Small intestine (tissue), 7 donors: ENCODE measurements at regions not wholly inside any gene's neighbourhood (a gene's known extent, or its start where the extent isn't known, plus 50 kb on each side); places are given as distances from the start of the nearest gene placed in this dataset.
"Not testable (repeated sequence)": the region's sequence is repeated elsewhere in the genome, so short reads cannot be mapped to it uniquely, and the experiment has no call there.

Experiments
- DNase-seq, 2 donors: peaks; one replicate each; pipeline versions ENCODE4 v3.0.0 to v3.0.0-alpha.2; 2013
- FAIRE-seq: peaks from 2 replicates; lab custom pipeline; 2012; peaks lifted over from hg19 to GRCh38; lab: Jason Lieb, UNC
- H3K27ac ChIP-seq, 3 donors: one replicate each; pipeline ENCODE4 v1.5.1; 2013; ENCODE audit warnings: low read length in 2 of 3, mild to moderate bottlenecking in 2 of 3, control low read depth in 1 of 3, inconsistent platforms in 1 of 3, low read depth in 1 of 3, moderate library complexity in 1 of 3
- H3K27me3 ChIP-seq, 3 donors: one replicate each; pipeline ENCODE4 v1.6.1; 2013; ENCODE audit warnings: low read length in 3 of 3, inconsistent platforms in 1 of 3; ENCODE audit not compliant: control insufficient read depth in 3 of 3, insufficient read depth in 3 of 3
- H3K36me3 ChIP-seq, 3 donors: one replicate each; pipeline ENCODE4 v1.6.1; 2013; ENCODE audit warnings: low read length in 3 of 3, inconsistent platforms in 1 of 3, low read depth in 1 of 3, mild to moderate bottlenecking in 1 of 3, moderate library complexity in 1 of 3; ENCODE audit not compliant: control insufficient read depth in 3 of 3, insufficient read depth in 2 of 3
- H3K4me1 ChIP-seq, 3 donors: one replicate each; pipeline ENCODE4 v1.6.1; 2013; ENCODE audit warnings: low read length in 2 of 3, inconsistent platforms in 1 of 3, low read depth in 1 of 3, mild to moderate bottlenecking in 1 of 3, moderate library complexity in 1 of 3; ENCODE audit not compliant: control insufficient read depth in 3 of 3, insufficient read depth in 2 of 3
- H3K4me3 ChIP-seq, 3 donors: one replicate each; pipeline ENCODE4 v1.5.1; 2013; ENCODE audit warnings: low read length in 3 of 3, control low read depth in 1 of 3, inconsistent platforms in 1 of 3, low read depth in 1 of 3, mild to moderate bottlenecking in 1 of 3, moderate library complexity in 1 of 3
- H3K9me3 ChIP-seq, 2 donors: one replicate each; pipeline ENCODE4 v1.6.1; 2013; ENCODE audit warnings: low read depth in 1 of 2, low read length in 1 of 2; ENCODE audit not compliant: control insufficient read depth in 2 of 2, insufficient read depth in 1 of 2
- WGBS, 3 donors: extraction: QIAGEN DNeasy Blood & Tissue Kit; methylation state at CpG; one replicate each; pipeline ENCODE4 v1.1.7; 2013; 5-methylcytosine and 5-hydroxymethylcytosine counted together
- donor health status: healthy with polysubstance abuse.
- donor health status: control.
- donor health status: control.
- donor health status: Bipolar disorder and iron deficiency.
- donor health status: healthy.

GRCh38 chr2:190005513-190005912 lies 57.0 kb downstream of the MSTN start:
- DNase-seq (no peak), FAIRE-seq (no peak)
- Histone ChIP-seq H3K36me3 (no peaks in the 10 kb centered on the region), H3K9me3 (no peaks in the 10 kb centered on the region), H3K27me3 (no peaks in the 10 kb centered on the region), H3K4me3 (no peak overlapping the region), H3K4me1 (no peaks in the 10 kb centered on the region), H3K27ac (no peak overlapping the region)

GRCh38 chr2:189999661-190000060 lies 62.9 kb downstream of the MSTN start:
- H3K4me3 ChIP-seq = no peak overlapping the region
- H3K4me1 ChIP-seq = no peaks in the 10 kb centered on the region
- WGBS, 3 donors = 88 to 91% (median 89%) methylated on average over 7 of the region's 7 CpGs
- no peak overlapping the region for H3K27ac ChIP-seq
- DNase-seq = no peak
- H3K27me3 ChIP-seq = no peaks in the 10 kb centered on the region
- H3K36me3 ChIP-seq = no peaks in the 10 kb centered on the region
- H3K9me3 ChIP-seq = peaks cover 0 to 6% of the 10 kb centered on the region in 2 donors
- no peak for FAIRE-seq

GRCh38 chr2:189998665-189999064 lies 63.9 kb downstream of the MSTN start:
- not testable (repeated sequence) for DNase-seq, FAIRE-seq
- WGBS, 3 donors = 84 to 87% (median 87%) methylated on average over 2 of the region's 2 CpGs

GRCh38 chr2:189997016-189997415 lies 65.5 kb downstream of the MSTN start:
- Histone ChIP-seq H3K9me3 (peaks cover 0 to 6% of the 10 kb centered on the region in 2 donors), H3K27ac (no peak overlapping the region), H3K36me3 (no peaks in the 10 kb centered on the region), H3K27me3 (no peaks in the 10 kb centered on the region), H3K4me3 (no peak overlapping the region), H3K4me1 (no peaks in the 10 kb centered on the region)
- FAIRE-seq (no peak), DNase-seq (no peak)
- 77 to 88% (median 82%) methylated on average over 1 of the region's 1 CpG for WGBS, 3 donors

More at GRCh38 chr2:189998665-189999064, 63.9 kb downstream of the MSTN start:
- not testable (repeated sequence) for H3K4me1 ChIP-seq, H3K4me3 ChIP-seq, H3K27me3 ChIP-seq, H3K27ac ChIP-seq, H3K36me3 ChIP-seq, H3K9me3 ChIP-seq

GRCh38 chr2:189995679-189996078 lies 66.8 kb downstream of the MSTN start:
- H3K9me3 ChIP-seq = peaks cover 0 to 6% of the 10 kb centered on the region in 2 donors
- no peak for FAIRE-seq
- no peak overlapping the region for H3K27ac ChIP-seq
- no peak for DNase-seq
- 83 to 91% (median 87%) methylated on average over 2 of the region's 2 CpGs for WGBS, 3 donors
- no peak overlapping the region for H3K4me3 ChIP-seq
- no peaks in the 10 kb centered on the region for H3K27me3 ChIP-seq
- H3K36me3 ChIP-seq = no peaks in the 10 kb centered on the region
- no peaks in the 10 kb centered on the region for H3K4me1 ChIP-seq

- FAIRE-seq = no peak
- WGBS, 3 donors = 71 to 75% (median 73%) methylated on average over 5 of the region's 5 CpGs
These were observed 79.6 kb downstream of the MSTN start for GRCh38 chr2:189982780-189983394.

GRCh38 chr2:189982087-189982486 lies 80.4 kb downstream of the MSTN start:
- Histone ChIP-seq H3K9me3 (peaks cover 0 to 19% of the 10 kb centered on the region in 2 donors), H3K36me3 (no peaks in the 10 kb centered on the region), H3K4me1 (no peaks in the 10 kb centered on the region), H3K27me3 (no peaks in the 10 kb centered on the region), H3K4me3 (no peak overlapping the region), H3K27ac (no peak overlapping the region)
- DNase-seq (no peak), FAIRE-seq (peak; percentile 51)

More at GRCh38 chr2:189982780-189983394, 79.6 kb downstream of the MSTN start:
- Histone ChIP-seq H3K4me3 (no peak overlapping the region), H3K27ac (no peak overlapping the region), H3K36me3 (no peaks in the 10 kb centered on the region), H3K4me1 (no peaks in the 10 kb centered on the region), H3K27me3 (no peaks in the 10 kb centered on the region), H3K9me3 (peaks cover 0 to 19% of the 10 kb centered on the region in 2 donors)
- no peak for DNase-seq

GRCh38 chr2:189976488-189976887 lies 86.0 kb downstream of the MSTN start:
- not testable (repeated sequence) for DNase-seq, H3K27ac ChIP-seq, FAIRE-seq, H3K4me1 ChIP-seq, H3K27me3 ChIP-seq, H3K4me3 ChIP-seq, H3K9me3 ChIP-seq, H3K36me3 ChIP-seq
- 88 to 95% (median 93%) methylated on average over 11 of the region's 11 CpGs for WGBS, 3 donors

- DNase-seq (no peak), FAIRE-seq (no peak)
- Histone ChIP-seq H3K9me3 (peaks cover 0 to 3% of the 10 kb centered on the region in 2 donors), H3K27ac (no peak overlapping the region), H3K4me3 (no peak overlapping the region), H3K36me3 (no peaks in the 10 kb centered on the region), H3K27me3 (no peaks in the 10 kb centered on the region), H3K4me1 (no peaks in the 10 kb centered on the region)
- 13 to 32% (median 27%) methylated on average over 1 of the region's 1 CpG for WGBS, 3 donors
These were observed 102.2 kb downstream of the MSTN start for GRCh38 chr2:189960346-189960745.
